CD14-positive monocyte (primary cell): ENCODE measurements at regions not wholly inside any gene's neighbourhood (a gene's known extent, or its start where the extent isn't known, plus 50 kb on each side); places are given as distances from the start of the nearest gene placed in this dataset.

Experiments used
- DNase-seq, 3 donors: peaks; one replicate each; pipeline ENCODE4 v3.0.0-alpha.2; 2011 to 2022
- H2AFZ ChIP-seq: 2 replicates; pipeline ENCODE4 v1.6.0; 2012; ENCODE audit warnings: mild to moderate bottlenecking, low read depth, low read length, inconsistent platforms; ENCODE audit not compliant: insufficient read depth, poor library complexity, severe bottlenecking
- H3K27ac ChIP-seq, 2 donors: 1 replicate in 1 of 2; 2 replicates in 1 of 2; pipeline ENCODE4 v1.5.1; 2012 to 2013; ENCODE audit warnings: low read length in 2 of 2, control low read depth in 1 of 2, inconsistent platforms in 1 of 2, low read depth in 1 of 2, mild to moderate bottlenecking in 1 of 2
- H3K27me3 ChIP-seq, 2 donors: one replicate each; pipeline versions ENCODE4 v1.6.0 to v1.6.1; 2011 to 2013; ENCODE audit warnings: low read length in 2 of 2; ENCODE audit not compliant: control insufficient read depth in 2 of 2, insufficient read depth in 2 of 2
- H3K36me3 ChIP-seq, 2 donors: replicated peaks in 1 of 2; 1 replicate in 1 of 2; 2 replicates in 1 of 2; pipeline versions ENCODE4 v1.5.1 to v1.6.1; 2012 to 2013; ENCODE audit warnings: low read length in 2 of 2, control low read depth in 1 of 2, inconsistent platforms in 1 of 2, mild to moderate bottlenecking in 1 of 2; ENCODE audit not compliant: insufficient read depth in 2 of 2, control insufficient read depth in 1 of 2
- H3K4me1 ChIP-seq, 2 donors: 1 replicate in 1 of 2; 2 replicates in 1 of 2; pipeline versions ENCODE4 v1.5.1 to v1.6.1; 2012 to 2013; ENCODE audit warnings: low read length in 2 of 2, control low read depth in 1 of 2, inconsistent platforms in 1 of 2, mild to moderate bottlenecking in 1 of 2, moderate library complexity in 1 of 2; ENCODE audit not compliant: insufficient read depth in 2 of 2, control insufficient read depth in 1 of 2
- H3K4me2 ChIP-seq: replicated peaks from 2 replicates; pipeline ENCODE3; 2012; ENCODE audit warnings: low read length, moderate library complexity, mild to moderate bottlenecking; ENCODE audit not compliant: poor library complexity, severe bottlenecking; ENCODE audit errors: extremely low read depth
- H3K4me3 ChIP-seq, 3 experiments: fragments of 200-600 bp in 1 of 3; sonication (generic) in 1 of 3; replicated peaks in 1 of 3; 1 replicate in 2 of 3; 2 replicates in 1 of 3; pipeline ENCODE4 v1.5.1; 2011 to 2013; ENCODE audit warnings: low read length in 3 of 3, mild to moderate bottlenecking in 3 of 3, control low read depth in 2 of 3, low read depth in 2 of 3, inconsistent platforms in 1 of 3, moderate library complexity in 1 of 3
- H3K79me2 ChIP-seq: 2 replicates; pipeline ENCODE4 v1.6.0; 2012; ENCODE audit warnings: mild to moderate bottlenecking, control low read depth, inconsistent platforms, low read length, moderate library complexity; ENCODE audit not compliant: insufficient read depth
- H3K9ac ChIP-seq: 2 replicates; pipeline ENCODE4 v1.6.0; 2017; ENCODE audit warnings: low read length, mild to moderate bottlenecking; ENCODE audit not compliant: insufficient read depth, poor library complexity, severe bottlenecking
- H3K9me3 ChIP-seq, 2 donors: replicated peaks in 1 of 2; 1 replicate in 1 of 2; 2 replicates in 1 of 2; pipeline versions ENCODE4 v1.5.1 to v1.6.1; 2012 to 2013; ENCODE audit warnings: low read length in 2 of 2, control low read depth in 1 of 2; ENCODE audit not compliant: control insufficient read depth in 1 of 2, insufficient read depth in 1 of 2
- H4K20me1 ChIP-seq: 2 replicates; pipeline ENCODE4 v1.6.0; 2012; ENCODE audit warnings: mild to moderate bottlenecking, low read length, control low read depth, moderate library complexity; ENCODE audit not compliant: insufficient read depth
- H3K27ac Mint-ChIP-seq, 7 donors: one replicate each; pipeline ENCODE4 v1.8.0; 2020; ENCODE audit warnings: mild to moderate bottlenecking in 7 of 7, mixed read lengths in 7 of 7, moderate library complexity in 6 of 7, inconsistent platforms in 2 of 7
- H3K27me3 Mint-ChIP-seq, 3 donors: one replicate each; pipeline ENCODE4 v1.8.0; 2021 to 2022; ENCODE audit warnings: low read depth in 3 of 3, mild to moderate bottlenecking in 3 of 3, mixed read lengths in 3 of 3, moderate library complexity in 3 of 3, inconsistent platforms in 1 of 3
- H3K36me3 Mint-ChIP-seq, 2 donors: one replicate each; pipeline ENCODE4 v1.8.0; 2020; ENCODE audit warnings: mixed read lengths in 2 of 2, inconsistent platforms in 1 of 2, mild to moderate bottlenecking in 1 of 2
- H3K4me1 Mint-ChIP-seq: one replicate; pipeline ENCODE4 v1.8.0; 2020; ENCODE audit warnings: mild to moderate bottlenecking, mixed read lengths
- H3K4me3 Mint-ChIP-seq, 2 donors: one replicate each; pipeline ENCODE4 v1.8.0; 2020; ENCODE audit warnings: mild to moderate bottlenecking in 2 of 2, mixed read lengths in 2 of 2, moderate library complexity in 1 of 2
- H3K9me3 Mint-ChIP-seq, 7 donors: one replicate each; pipeline ENCODE4 v1.8.0; 2020 to 2022; ENCODE audit warnings: mixed read lengths in 7 of 7, mild to moderate bottlenecking in 6 of 7, moderate library complexity in 6 of 7, inconsistent platforms in 2 of 7
- CTCF ChIP-seq: fragments of 200-600 bp; IDR thresholded peaks from one replicate; pipeline ENCODE4 v1.8.0; 2022; ENCODE audit warnings: antibody characterized with exemption, mild to moderate bottlenecking
- WGBS: methylation state at CpG from one replicate; pipeline ENCODE4 v1.1.5; 2013; ENCODE audit warnings: missing lambda C conversion rate; ENCODE audit not compliant: insufficient coverage; 5-methylcytosine and 5-hydroxymethylcytosine counted together
- intact Hi-C, 2 donors: fragments of 100-400 bp; cut with micrococcal nuclease; formaldehyde crosslinking; loops; one replicate each; pipeline versions ENCODE4 v1.15.0 to v1.15.1; 2023

DNA sequence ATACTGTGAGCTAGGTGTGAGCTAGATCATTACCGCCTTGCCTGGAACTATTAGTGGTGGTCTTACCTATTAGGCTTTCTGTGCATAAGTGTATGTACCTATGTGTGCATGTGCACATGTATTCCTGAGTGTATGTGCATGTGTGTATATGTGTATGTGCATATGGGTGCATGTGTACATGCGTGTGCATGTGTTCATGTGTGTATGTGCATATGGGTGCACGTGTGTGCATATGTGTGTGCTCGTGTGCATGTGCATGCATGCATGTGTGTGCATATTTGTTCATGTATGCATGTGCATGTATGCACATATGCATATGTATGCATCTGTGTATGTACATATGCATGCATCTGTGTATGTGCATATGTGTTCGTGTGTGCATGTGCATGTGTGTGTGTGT is 508.3 kb upstream of the ADARB2 start:
- no peaks in the 10 kb centered on the region for H3K27me3 ChIP-seq
- Mint-ChIP-seq H3K36me3 (no peaks in the 10 kb centered on the region), H3K27ac (no peak overlapping the region), H3K9me3 (peaks cover 0 to 12% (median 4%) of the 10 kb centered on the region in 7 donors), H3K27me3 (peaks cover 0 to 3% (median 1%) of the 10 kb centered on the region in 3 donors), H3K4me1 (no peaks in the 10 kb centered on the region), H3K4me3 (no peak overlapping the region)
- H4K20me1 ChIP-seq = no peaks in the 10 kb centered on the region
- no peak overlapping the region for H3K4me2 ChIP-seq
- H3K36me3 ChIP-seq = no peaks in the 10 kb centered on the region
- H3K27ac ChIP-seq = no peak overlapping the region
- H3K4me3 ChIP-seq = no peak overlapping the region
- DNase-seq = no peak
- TF ChIP-seq CTCF = no peak
- 95% methylated on average over 5 of the region's 5 CpGs for WGBS
- peaks cover 2 to 4% of the 10 kb centered on the region in 2 donors for H3K9me3 ChIP-seq
- H2AFZ ChIP-seq = no peak overlapping the region
- no peaks in the 10 kb centered on the region for H3K4me1 ChIP-seq
- no peaks in the 10 kb centered on the region for H3K79me2 ChIP-seq
- no peak overlapping the region for H3K9ac ChIP-seq
- intact Hi-C loops = no loop called here

DNA sequence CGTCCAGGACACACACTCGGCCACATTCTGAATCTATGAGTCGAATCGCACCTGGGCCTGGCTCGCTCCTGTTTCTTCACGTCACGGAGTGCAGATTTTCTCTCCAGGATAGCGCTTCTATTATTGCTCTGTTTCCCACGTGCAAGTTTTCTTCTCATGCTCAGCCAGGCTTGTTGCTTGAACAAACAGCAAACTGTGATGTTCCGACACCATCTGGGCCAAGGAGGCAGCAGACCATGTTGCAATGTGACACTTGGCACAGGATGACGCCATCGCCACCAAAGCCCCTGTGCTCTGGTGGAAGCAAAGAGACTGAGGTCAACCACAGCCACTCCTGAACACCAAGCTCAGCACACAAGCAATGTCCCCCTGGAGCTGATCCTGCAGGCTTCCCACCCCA is 507.1 kb upstream of the ADARB2 start:
- Histone ChIP-seq H3K79me2 (no peaks in the 10 kb centered on the region), H3K9me3 (peaks cover 2 to 4% of the 10 kb centered on the region in 2 donors), H4K20me1 (no peaks in the 10 kb centered on the region), H3K27me3 (no peaks in the 10 kb centered on the region), H3K36me3 (no peaks in the 10 kb centered on the region), H2AFZ (no peak overlapping the region), H3K4me2 (no peak overlapping the region), H3K9ac (no peak overlapping the region), H3K4me1 (no peaks in the 10 kb centered on the region), H3K4me3 (no peak overlapping the region), H3K27ac (no peak overlapping the region)
- WGBS = 91% methylated on average over 12 of the region's 12 CpGs
- Mint-ChIP-seq H3K36me3 (no peaks in the 10 kb centered on the region), H3K9me3 (peaks cover 0 to 6% (median 3%) of the 10 kb centered on the region in 7 donors), H3K27ac (no peak overlapping the region), H3K4me3 (no peak overlapping the region), H3K27me3 (peaks cover 0 to 3% (median 1%) of the 10 kb centered on the region in 3 donors), H3K4me1 (no peaks in the 10 kb centered on the region)
- DNase-seq = no peak
- intact Hi-C loops = no loop called here
- no peak for TF ChIP-seq CTCF
